ENCODE measurements at regions not wholly inside any gene's neighbourhood (a gene's known extent, or its start where the extent isn't known, plus 50 kb on each side); places are given as distances from the start of the nearest gene placed in this dataset.

GRCh38 chr12:95607642-95608041 lies 56.4 kb upstream of the USP44 start:
- in situ Hi-C loops (cut with MboI), result no loop called here
- no peak overlapping the region for H3K27ac ChIP-seq (ENCODE audit: control insufficient read depth, insufficient read depth)
- WGBS (ENCODE audit: insufficient coverage, insufficient replicate concordance, low lambda C conversion rate, missing lambda C conversion rate), result 10% methylated on average over 4 of the region's 4 CpGs
- H3K9ac ChIP-seq (ENCODE audit: control insufficient read depth, insufficient read depth, low read length), result no peak overlapping the region
- BruUV-seq (replicated peaks), result no TSS peak
- no peak overlapping the region for H3K4me3 ChIP-seq
- peaks cover 0 to 6% of the 10 kb centered on the region in 2 experiments; a peak in 2 of 4 replicates for H3K27me3 ChIP-seq (replicated peaks in 1 of 2; ENCODE audit: control insufficient read depth in 2 of 2, insufficient read depth in 2 of 2, low read length in 1 of 2)
- H3K4me2 ChIP-seq (ENCODE audit: control insufficient read depth, insufficient read depth), result no peak overlapping the region
- H3K79me2 ChIP-seq (ENCODE audit: control insufficient read depth, insufficient read depth, low read length), result no peaks in the 10 kb centered on the region
- ChIA-PET SMC1A (ENCODE audit: uncharacterized antibody, unreplicated experiment) (no interaction called here), RAD21 (ENCODE audit: unreplicated experiment) (no interaction called here), CTCF (no interaction called here), POLR2A (interaction anchor here (0.7 kb wide), 1 partner anchor 624 kb away, joined by 4 read pairs; no protein-coding TSS in a partner anchor)
- no peak for TF ChIP-seq POLR2A (IDR thresholded peaks at IDR 0.05; ENCODE audit: low read depth, low read length)
- no peak for TF ChIP-seq POLR2AphosphoS5 (IDR thresholded peaks at IDR 0.05; ENCODE audit: low read length)
- no peak for TF ChIP-seq TCF12 (IDR thresholded peaks at IDR 0.05; ENCODE audit: low read depth, low read length)
- no peak for TF ChIP-seq SRF (IDR thresholded peaks at IDR 0.05; ENCODE audit: low read depth in 2 of 2, low read length in 2 of 2)
- TF ChIP-seq ESRRA (IDR thresholded peaks at IDR 0.05; ENCODE audit: low read length), result no peak
- no peak for TF ChIP-seq BACH1 (IDR thresholded peaks at IDR 0.05; ENCODE audit: borderline replicate concordance)
- no peak for TF ChIP-seq IRF3 (IDR thresholded peaks at IDR 0.05)
- no peak for TF ChIP-seq SREBF2 (IDR thresholded peaks at IDR 0.05; ENCODE audit: low read length)
- TF ChIP-seq RELB (IDR thresholded peaks at IDR 0.05; ENCODE audit: low read depth), result no peak
- no peak for TF ChIP-seq GABPA (IDR thresholded peaks at IDR 0.05; ENCODE audit: low read depth)
- no peak for TF ChIP-seq TBL1XR1 (IDR thresholded peaks at IDR 0.05; ENCODE audit: low read depth, low read length)
- TF ChIP-seq ZNF24 (IDR thresholded peaks at IDR 0.05), result no peak
- TF ChIP-seq, protein P1, sequence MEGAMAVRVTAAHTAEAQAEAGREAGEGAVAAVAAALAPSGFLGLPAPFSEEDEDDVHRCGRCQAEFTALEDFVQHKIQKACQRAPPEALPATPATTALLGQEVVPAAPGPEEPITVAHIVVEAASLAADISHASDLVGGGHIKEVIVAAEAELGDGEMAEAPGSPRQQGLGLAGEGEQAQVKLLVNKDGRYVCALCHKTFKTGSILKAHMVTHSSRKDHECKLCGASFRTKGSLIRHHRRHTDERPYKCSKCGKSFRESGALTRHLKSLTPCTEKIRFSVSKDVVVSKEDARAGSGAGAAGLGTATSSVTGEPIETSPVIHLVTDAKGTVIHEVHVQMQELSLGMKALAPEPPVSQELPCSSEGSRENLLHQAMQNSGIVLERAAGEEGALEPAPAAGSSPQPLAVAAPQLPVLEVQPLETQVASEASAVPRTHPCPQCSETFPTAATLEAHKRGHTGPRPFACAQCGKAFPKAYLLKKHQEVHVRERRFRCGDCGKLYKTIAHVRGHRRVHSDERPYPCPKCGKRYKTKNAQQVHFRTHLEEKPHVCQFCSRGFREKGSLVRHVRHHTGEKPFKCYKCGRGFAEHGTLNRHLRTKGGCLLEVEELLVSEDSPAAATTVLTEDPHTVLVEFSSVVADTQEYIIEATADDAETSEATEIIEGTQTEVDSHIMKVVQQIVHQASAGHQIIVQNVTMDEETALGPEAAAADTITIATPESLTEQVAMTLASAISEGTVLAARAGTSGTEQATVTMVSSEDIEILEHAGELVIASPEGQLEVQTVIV (IDR thresholded peaks at IDR 0.05; ENCODE audit: borderline replicate concordance, partially characterized antibody), result no peak
- H3K36me3 ChIP-seq (ENCODE audit: control insufficient read depth in 2 of 2, insufficient read depth in 2 of 2, low read length in 1 of 2), result no peaks in the 10 kb centered on the region
- FAIRE-seq, result no peak
- intact Hi-C loops (cut with micrococcal nuclease; ENCODE audit: unreplicated experiment), result no loop called here
- DNase-seq (ENCODE audit: low read depth, low spot score), result no peak
- H3K9me3 ChIP-seq (replicated peaks; ENCODE audit: control insufficient read depth, insufficient read depth, low read length), result no peaks in the 10 kb centered on the region
- H3K4me1 ChIP-seq (ENCODE audit: control insufficient read depth, insufficient read depth, low read length), result no peaks in the 10 kb centered on the region
- no peak for ATAC-seq
- no peak overlapping the region for H2AFZ ChIP-seq (ENCODE audit: control insufficient read depth, low read depth, low read length)
- no peaks in the 10 kb centered on the region for H4K20me1 ChIP-seq (ENCODE audit: control insufficient read depth, insufficient read depth)
